Mucosa of descending colon (tissue), 3 donors: ENCODE measurements at regions not wholly inside any gene's neighbourhood (a gene's known extent, or its start where the extent isn't known, plus 50 kb on each side); places are given as distances from the start of the nearest gene placed in this dataset.

Experiments
- ATAC-seq: fragments of 200-7000 bp; cut with Tn5 transposase; one replicate; pipeline ENCODE4 v1.9.1; 2020; ENCODE audit warnings: mild to moderate bottlenecking, moderate library complexity
- DNase-seq, 3 donors: peaks; one replicate each; pipeline ENCODE4 v3.0.0-alpha.2; 2020
- H3K36me3 ChIP-seq: fragments of 200-600 bp; one replicate; pipeline ENCODE4 v1.8.0; 2021; ENCODE audit warnings: low read depth, mild to moderate bottlenecking
- H3K4me1 ChIP-seq: fragments of 200-600 bp; one replicate; pipeline ENCODE4 v1.8.0; 2021; ENCODE audit warnings: low read depth, mild to moderate bottlenecking
- H3K4me3 ChIP-seq: fragments of 200-600 bp; one replicate; pipeline ENCODE4 v1.8.0; 2021; ENCODE audit warnings: mild to moderate bottlenecking
- H3K9me3 ChIP-seq: fragments of 200-600 bp; one replicate; pipeline ENCODE4 v1.8.0; 2021; ENCODE audit warnings: mild to moderate bottlenecking
- intact Hi-C, 2 donors: fragments of 100-400 bp; cut with DNase I in 1 of 2; cut with micrococcal nuclease in 1 of 2; formaldehyde crosslinking; loops; one replicate each; pipeline versions ENCODE4 v1.11.0 to v1.11.1; 2022; cut with DNase I, micrococcal nuclease
- TF ChIP-seq, protein P1 (sequence below): fragments of 200-600 bp; IDR thresholded peaks from one replicate; pipeline ENCODE4 v1.8.0; 2022; ENCODE audit warnings: antibody characterized with exemption, mild to moderate bottlenecking
- donor health status: DM: no; HTN: no; CAD: no; lungs with moderate emphysema.
- donor health status: DM: no; HTN: no; CAD: no.
- donor health status: DM: no; HTN: yes; CAD: no.

DNA sequence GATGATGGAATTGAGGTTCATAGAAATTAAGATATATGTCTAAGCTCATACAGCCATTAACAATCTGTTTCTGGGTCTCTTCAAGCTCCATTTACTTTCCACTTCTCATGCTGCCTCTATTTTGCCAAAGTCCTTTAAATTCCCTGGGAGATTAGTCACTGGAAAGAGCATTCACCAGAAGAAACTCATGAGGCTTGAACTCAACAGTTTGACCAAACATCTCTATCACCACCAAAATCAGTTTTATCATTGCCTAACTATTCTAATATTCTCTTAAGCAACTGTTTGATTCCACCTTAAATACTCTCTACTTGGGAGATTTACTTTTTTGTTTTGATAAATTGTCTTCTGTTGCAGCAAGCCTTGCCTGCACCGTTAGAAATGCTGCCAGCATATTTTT is 881.3 kb downstream of the KCNA4 start:
- H3K4me3 ChIP-seq = no peak overlapping the region
- ATAC-seq = no peak
- TF ChIP-seq, protein P1, sequence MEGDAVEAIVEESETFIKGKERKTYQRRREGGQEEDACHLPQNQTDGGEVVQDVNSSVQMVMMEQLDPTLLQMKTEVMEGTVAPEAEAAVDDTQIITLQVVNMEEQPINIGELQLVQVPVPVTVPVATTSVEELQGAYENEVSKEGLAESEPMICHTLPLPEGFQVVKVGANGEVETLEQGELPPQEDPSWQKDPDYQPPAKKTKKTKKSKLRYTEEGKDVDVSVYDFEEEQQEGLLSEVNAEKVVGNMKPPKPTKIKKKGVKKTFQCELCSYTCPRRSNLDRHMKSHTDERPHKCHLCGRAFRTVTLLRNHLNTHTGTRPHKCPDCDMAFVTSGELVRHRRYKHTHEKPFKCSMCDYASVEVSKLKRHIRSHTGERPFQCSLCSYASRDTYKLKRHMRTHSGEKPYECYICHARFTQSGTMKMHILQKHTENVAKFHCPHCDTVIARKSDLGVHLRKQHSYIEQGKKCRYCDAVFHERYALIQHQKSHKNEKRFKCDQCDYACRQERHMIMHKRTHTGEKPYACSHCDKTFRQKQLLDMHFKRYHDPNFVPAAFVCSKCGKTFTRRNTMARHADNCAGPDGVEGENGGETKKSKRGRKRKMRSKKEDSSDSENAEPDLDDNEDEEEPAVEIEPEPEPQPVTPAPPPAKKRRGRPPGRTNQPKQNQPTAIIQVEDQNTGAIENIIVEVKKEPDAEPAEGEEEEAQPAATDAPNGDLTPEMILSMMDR = no peak
- no peaks in the 10 kb centered on the region for H3K9me3 ChIP-seq
- H3K36me3 ChIP-seq = no peaks in the 10 kb centered on the region
- H3K4me1 ChIP-seq = no peaks in the 10 kb centered on the region
- DNase-seq = no peak
- intact Hi-C loops = no loop called here

DNA sequence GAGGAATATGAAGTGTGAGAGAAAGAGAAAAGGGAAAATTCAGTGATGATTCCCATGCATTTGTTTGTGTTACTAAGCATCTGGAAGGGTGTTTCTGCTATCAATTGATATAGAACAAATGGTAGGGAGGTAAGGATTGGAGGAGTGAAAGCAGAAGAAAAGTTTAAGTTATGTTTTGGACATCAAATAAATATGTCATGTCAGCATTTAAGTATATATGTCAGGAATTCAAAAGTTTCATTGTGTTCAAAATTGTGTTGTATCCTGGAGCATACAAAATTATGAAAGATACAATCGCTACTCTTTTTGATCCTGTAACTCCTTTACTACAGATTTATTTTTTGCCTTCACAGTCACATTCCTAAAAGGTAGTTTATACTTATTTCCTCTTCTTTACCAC is 885.8 kb downstream of the KCNA4 start:
- H3K4me3 ChIP-seq = no peak overlapping the region
- H3K4me1 ChIP-seq = no peaks in the 10 kb centered on the region
- TF ChIP-seq, protein P1 = no peak
- no peaks in the 10 kb centered on the region for H3K36me3 ChIP-seq
- intact Hi-C loops = no loop called here
- no peak for DNase-seq
- ATAC-seq = no peak
- H3K9me3 ChIP-seq = no peaks in the 10 kb centered on the region

DNA sequence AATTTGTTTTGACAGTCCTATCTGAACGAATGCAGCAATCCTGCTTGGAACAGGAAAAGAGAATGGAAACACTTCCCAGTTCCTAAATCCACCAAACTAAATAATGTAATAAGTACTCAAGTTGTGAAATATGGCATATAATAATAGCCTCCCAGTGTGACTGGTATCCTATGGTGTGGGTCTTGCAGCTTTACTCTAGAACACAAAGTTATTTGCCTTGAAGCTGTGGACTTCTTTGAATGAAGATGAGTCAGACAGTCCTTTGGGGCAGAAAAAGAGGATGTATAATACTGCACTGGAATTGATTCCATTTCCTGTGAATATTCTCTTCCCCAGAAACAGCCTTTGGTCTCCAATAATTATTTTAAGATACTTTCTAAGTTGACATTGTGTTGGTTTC is 887.0 kb downstream of the KCNA4 start:
- intact Hi-C loops = no loop called here
- TF ChIP-seq, protein P1 = no peak
- Histone ChIP-seq H3K4me3 (no peak overlapping the region), H3K36me3 (no peaks in the 10 kb centered on the region), H3K4me1 (no peaks in the 10 kb centered on the region), H3K9me3 (no peaks in the 10 kb centered on the region)
- ATAC-seq = no peak
- no peak for DNase-seq

DNA sequence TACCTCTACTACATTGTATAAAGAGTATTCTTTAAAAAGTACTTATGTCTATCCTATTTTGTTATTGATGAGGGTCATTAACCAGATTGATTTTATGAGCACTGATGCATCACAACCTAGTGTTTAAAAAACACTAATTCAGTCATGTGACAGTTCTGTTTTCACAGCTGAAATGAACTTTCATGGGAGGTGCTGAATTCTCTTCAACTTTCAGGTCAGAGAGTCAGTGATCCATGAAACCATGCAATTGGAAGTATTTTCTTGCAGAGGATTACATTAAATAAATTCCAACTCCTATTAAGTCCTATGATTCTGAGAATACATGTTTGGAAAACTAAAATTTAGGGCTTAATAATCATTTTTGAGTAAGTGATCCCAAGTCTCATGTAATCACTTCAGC is 889.4 kb downstream of the KCNA4 start:
- intact Hi-C loops = no loop called here
- H3K4me3 ChIP-seq = no peak overlapping the region
- H3K4me1 ChIP-seq = no peaks in the 10 kb centered on the region
- TF ChIP-seq, protein P1 = no peak
- DNase-seq (no peak), ATAC-seq (no peak)
- H3K36me3 ChIP-seq = no peaks in the 10 kb centered on the region
- no peaks in the 10 kb centered on the region for H3K9me3 ChIP-seq

DNA sequence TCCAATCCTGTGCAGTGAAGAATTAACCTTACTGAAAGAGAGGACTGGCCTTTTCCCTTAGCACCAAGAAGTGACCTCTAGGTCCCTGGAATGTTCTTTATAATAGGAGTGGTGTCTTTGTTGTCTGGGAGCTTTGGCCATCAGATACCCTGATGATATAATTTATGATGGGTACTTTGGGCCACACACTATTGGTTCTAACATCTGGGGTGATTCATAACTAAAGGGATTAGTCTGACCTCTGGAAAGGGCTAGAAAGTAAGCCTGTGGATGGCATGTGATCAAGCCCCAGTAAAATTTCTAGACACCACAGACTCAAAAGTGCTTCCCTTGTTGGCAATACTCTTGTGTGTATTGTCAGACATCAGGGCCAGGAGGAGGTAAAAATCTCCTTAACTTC is 891.2 kb downstream of the KCNA4 start:
- H3K4me1 ChIP-seq = no peaks in the 10 kb centered on the region
- no peak for DNase-seq
- no peak overlapping the region for H3K4me3 ChIP-seq
- TF ChIP-seq, protein P1 = no peak
- no peaks in the 10 kb centered on the region for H3K36me3 ChIP-seq
- intact Hi-C loops = no loop called here
- ATAC-seq = no peak
- no peaks in the 10 kb centered on the region for H3K9me3 ChIP-seq

DNA sequence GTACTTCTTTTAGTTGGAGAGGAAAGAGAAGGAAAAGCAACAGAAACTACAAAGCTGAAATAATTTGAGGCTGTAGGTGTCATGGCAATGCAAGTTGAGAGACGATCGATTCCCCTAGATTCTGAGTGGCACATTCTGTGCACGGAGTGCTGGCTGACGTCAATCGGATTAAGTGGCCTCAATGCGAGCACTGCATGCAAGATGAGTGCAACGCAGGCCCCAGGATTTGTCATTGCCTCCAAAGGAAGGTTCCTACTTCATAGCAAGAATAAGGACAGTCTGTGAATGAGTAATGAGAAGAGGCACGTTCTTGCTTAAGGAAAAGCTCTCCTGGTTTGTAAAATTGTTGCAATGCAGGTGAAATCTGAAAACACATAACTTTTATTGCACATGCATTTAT is 892.4 kb downstream of the KCNA4 start:
- H3K9me3 ChIP-seq = no peaks in the 10 kb centered on the region

More for the DNA sequence above, 892.4 kb downstream of the KCNA4 start:
- Histone ChIP-seq H3K36me3 (no peaks in the 10 kb centered on the region), H3K4me3 (no peak overlapping the region), H3K4me1 (no peaks in the 10 kb centered on the region)
- ATAC-seq (no peak), DNase-seq (no peak)
- intact Hi-C loops = no loop called here
- TF ChIP-seq, protein P1 = no peak
